ENCODE measurements at regions not wholly inside any gene's neighbourhood (a gene's known extent, or its start where the extent isn't known, plus 50 kb on each side); places are given as distances from the start of the nearest gene placed in this dataset.

DNA sequence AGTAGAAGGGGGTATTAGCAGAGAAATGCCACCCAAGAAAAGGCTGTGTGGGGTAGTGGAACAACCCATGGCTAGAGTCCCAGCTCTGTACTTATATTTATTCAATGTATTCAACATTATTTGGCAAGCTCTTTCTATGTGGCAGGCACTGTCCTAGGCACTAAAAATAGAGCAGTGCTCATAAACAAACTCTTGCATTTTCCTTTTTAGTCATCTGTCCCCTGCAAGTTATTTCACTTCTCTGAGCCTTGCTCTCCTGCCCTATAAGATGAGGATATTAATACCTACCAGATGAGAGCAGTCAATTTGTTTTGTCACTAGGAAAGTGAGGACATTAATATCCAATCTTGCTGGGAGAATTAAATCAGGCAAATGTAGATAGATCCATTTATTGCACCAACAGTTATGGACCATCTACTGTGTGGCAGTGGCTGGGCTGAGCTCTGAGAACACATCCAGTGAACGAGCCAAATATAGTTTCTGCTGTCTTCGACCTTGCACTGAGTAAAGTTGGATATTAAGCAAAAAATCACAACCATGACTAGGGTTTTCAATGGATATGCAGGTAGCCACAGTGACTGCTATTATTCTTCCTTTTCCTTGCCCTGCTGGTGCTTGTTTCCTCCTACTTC, 314.3 kb upstream of the TBX3 start:
- no peaks in the 10 kb centered on the region for H3K36me3 ChIP-seq
- DNase-seq (no peak), ATAC-seq (no peak)
- TF ChIP-seq, protein P1, sequence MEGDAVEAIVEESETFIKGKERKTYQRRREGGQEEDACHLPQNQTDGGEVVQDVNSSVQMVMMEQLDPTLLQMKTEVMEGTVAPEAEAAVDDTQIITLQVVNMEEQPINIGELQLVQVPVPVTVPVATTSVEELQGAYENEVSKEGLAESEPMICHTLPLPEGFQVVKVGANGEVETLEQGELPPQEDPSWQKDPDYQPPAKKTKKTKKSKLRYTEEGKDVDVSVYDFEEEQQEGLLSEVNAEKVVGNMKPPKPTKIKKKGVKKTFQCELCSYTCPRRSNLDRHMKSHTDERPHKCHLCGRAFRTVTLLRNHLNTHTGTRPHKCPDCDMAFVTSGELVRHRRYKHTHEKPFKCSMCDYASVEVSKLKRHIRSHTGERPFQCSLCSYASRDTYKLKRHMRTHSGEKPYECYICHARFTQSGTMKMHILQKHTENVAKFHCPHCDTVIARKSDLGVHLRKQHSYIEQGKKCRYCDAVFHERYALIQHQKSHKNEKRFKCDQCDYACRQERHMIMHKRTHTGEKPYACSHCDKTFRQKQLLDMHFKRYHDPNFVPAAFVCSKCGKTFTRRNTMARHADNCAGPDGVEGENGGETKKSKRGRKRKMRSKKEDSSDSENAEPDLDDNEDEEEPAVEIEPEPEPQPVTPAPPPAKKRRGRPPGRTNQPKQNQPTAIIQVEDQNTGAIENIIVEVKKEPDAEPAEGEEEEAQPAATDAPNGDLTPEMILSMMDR (IDR thresholded peaks at IDR 0.05) = no peak
- H3K9me3 ChIP-seq = no peaks in the 10 kb centered on the region
- H3K4me1 ChIP-seq = peaks cover 6% of the 10 kb centered on the region
- intact Hi-C loops (cut with DNase I) = no loop called here
- H3K4me3 ChIP-seq = no peak overlapping the region
- H3K27ac ChIP-seq = no peak overlapping the region
- no peaks in the 10 kb centered on the region for H3K27me3 ChIP-seq

- no peaks in the 10 kb centered on the region for H3K36me3 ChIP-seq
- H3K4me1 ChIP-seq = peaks cover 4% of the 10 kb centered on the region
- H3K27me3 ChIP-seq = no peaks in the 10 kb centered on the region
- ATAC-seq (no peak), DNase-seq (no peak)
- H3K27ac ChIP-seq = no peak overlapping the region
- no peaks in the 10 kb centered on the region for H3K9me3 ChIP-seq
- H3K4me3 ChIP-seq = no peak overlapping the region
- intact Hi-C loops (cut with DNase I) = no loop called here
- TF ChIP-seq, protein P1 (IDR thresholded peaks at IDR 0.05) = no peak
Observed at GRCh38 chr12:114996382-114996781, 312.4 kb upstream of the TBX3 start.

GRCh38 chr12:114995891-114996290, 311.9 kb upstream of the TBX3 start:
- intact Hi-C loops (cut with DNase I) = no loop called here
- DNase-seq (no peak), ATAC-seq (no peak)
- TF ChIP-seq, protein P1 (IDR thresholded peaks at IDR 0.05) = no peak
- Histone ChIP-seq H3K4me3 (no peak overlapping the region), H3K27me3 (no peaks in the 10 kb centered on the region), H3K27ac (no peak overlapping the region), H3K4me1 (no peaks in the 10 kb centered on the region), H3K9me3 (no peaks in the 10 kb centered on the region), H3K36me3 (no peaks in the 10 kb centered on the region)

DNA sequence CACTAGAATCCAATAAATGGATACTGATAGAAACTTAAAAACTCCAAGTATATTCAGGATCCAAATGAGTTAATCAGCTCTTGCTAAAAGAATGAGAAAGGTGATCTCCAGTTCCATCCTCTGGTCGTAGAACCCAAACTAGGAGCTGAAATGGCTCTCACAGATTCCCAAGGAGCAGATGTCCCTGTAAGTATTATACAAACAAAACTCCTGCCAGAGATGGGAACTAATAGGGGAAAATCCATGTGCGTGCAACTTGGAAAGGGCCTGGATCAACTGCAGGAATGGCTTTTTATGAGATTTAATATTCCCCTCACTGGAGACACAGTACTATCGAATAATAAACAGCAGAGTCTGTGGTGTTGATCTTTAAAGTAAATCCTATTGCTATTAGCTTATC, 309.2 kb upstream of the TBX3 start:
- intact Hi-C loops (cut with DNase I) = no loop called here
- H3K4me1 ChIP-seq = no peaks in the 10 kb centered on the region
- H3K27ac ChIP-seq = no peak overlapping the region
- H3K9me3 ChIP-seq = no peaks in the 10 kb centered on the region
- no peak for ATAC-seq
- no peaks in the 10 kb centered on the region for H3K36me3 ChIP-seq
- no peaks in the 10 kb centered on the region for H3K27me3 ChIP-seq
- no peak overlapping the region for H3K4me3 ChIP-seq
- DNase-seq = no peak
- TF ChIP-seq, protein P1 (IDR thresholded peaks at IDR 0.05) = no peak

DNA sequence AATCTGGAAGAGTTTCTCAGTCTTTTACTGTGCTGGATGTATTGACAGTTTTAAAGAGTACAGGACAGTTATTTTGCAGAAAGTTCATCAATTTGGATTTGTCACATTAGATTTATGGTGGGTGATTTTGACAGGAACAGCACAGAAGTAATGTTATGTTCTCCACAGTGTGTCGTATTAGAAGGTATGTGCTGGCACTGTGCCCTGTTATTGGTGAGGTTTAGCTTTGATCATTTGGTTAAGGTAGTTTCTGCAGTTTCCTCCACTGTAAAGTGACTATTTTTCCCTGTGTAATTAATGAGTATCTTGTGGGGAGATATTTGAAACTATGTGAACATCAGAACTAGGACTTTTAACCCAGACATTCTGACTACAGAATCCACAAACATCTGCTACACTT, 308.5 kb upstream of the TBX3 start:
- no peaks in the 10 kb centered on the region for H3K27me3 ChIP-seq
- TF ChIP-seq, protein P1 (IDR thresholded peaks at IDR 0.05) = no peak
- no peak overlapping the region for H3K4me3 ChIP-seq
- DNase-seq (no peak), ATAC-seq (no peak)
- no peak overlapping the region for H3K27ac ChIP-seq
- H3K4me1 ChIP-seq = no peaks in the 10 kb centered on the region
- no peaks in the 10 kb centered on the region for H3K36me3 ChIP-seq
- no peaks in the 10 kb centered on the region for H3K9me3 ChIP-seq
- intact Hi-C loops (cut with DNase I) = no loop called here

DNA sequence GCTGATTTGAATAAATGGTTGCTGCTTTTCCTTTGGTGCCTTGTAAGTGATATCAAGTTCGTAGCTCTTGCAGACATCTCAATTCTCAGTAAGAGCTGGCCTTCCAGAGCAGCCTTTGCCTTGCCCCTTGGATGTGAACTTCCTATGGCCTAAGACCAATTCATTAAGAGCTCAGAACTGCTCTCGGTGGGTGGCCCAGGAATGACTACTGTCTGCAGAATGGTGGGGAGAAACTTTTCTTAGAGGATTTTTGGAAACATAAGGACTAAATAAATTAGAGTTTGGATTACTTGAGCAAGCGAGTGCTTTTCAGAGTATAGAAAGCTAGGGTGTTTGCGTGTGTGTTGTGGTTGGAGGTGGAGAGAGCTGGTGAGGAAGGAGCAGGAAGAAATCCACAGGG, 306.4 kb upstream of the TBX3 start:
- no peaks in the 10 kb centered on the region for H3K4me1 ChIP-seq
- H3K36me3 ChIP-seq = no peaks in the 10 kb centered on the region
- intact Hi-C loops (cut with DNase I) = no loop called here
- TF ChIP-seq, protein P1 (IDR thresholded peaks at IDR 0.05) = no peak
- ATAC-seq = no peak
- no peaks in the 10 kb centered on the region for H3K27me3 ChIP-seq
- no peak overlapping the region for H3K27ac ChIP-seq
- no peak for DNase-seq
- H3K9me3 ChIP-seq = no peaks in the 10 kb centered on the region
- no peak overlapping the region for H3K4me3 ChIP-seq
